Neuronal stem cell (in vitro differentiated cells): ENCODE measurements at regions not wholly inside any gene's neighbourhood (a gene's known extent, or its start where the extent isn't known, plus 50 kb on each side); places are given as distances from the start of the nearest gene placed in this dataset.

ENCODE experiments used
- DNase-seq: peaks from one replicate; pipeline ENCODE4 v3.0.0-alpha.2; 2013; ENCODE audit warnings: low spot score
- H2AFZ ChIP-seq: one replicate; pipeline ENCODE4 v1.6.1; 2013; ENCODE audit warnings: mild to moderate bottlenecking, low read length, inconsistent platforms
- H2AK5ac ChIP-seq: 2 replicates; pipeline ENCODE4 v1.6.1; 2013; ENCODE audit warnings: low read depth, mild to moderate bottlenecking, inconsistent platforms, low read length, moderate library complexity, mixed read lengths
- H2BK120ac ChIP-seq: 2 replicates; pipeline ENCODE4 v1.6.1; 2013; ENCODE audit warnings: low read depth, mild to moderate bottlenecking, inconsistent platforms, low read length, moderate library complexity, mixed read lengths
- H2BK12ac ChIP-seq: one replicate; pipeline ENCODE4 v1.6.1; 2013; ENCODE audit warnings: low read length, inconsistent platforms
- H2BK15ac ChIP-seq: 2 replicates; pipeline ENCODE4 v1.6.1; 2013; ENCODE audit warnings: mild to moderate bottlenecking, low read length, inconsistent platforms, mixed read lengths
- H2BK5ac ChIP-seq: one replicate; pipeline ENCODE4 v1.6.1; 2013; ENCODE audit warnings: inconsistent platforms, mild to moderate bottlenecking, low read length, moderate library complexity
- H3K14ac ChIP-seq: one replicate; pipeline ENCODE4 v1.6.1; 2013; ENCODE audit warnings: low read length, inconsistent platforms
- H3K18ac ChIP-seq: 2 replicates; pipeline ENCODE4 v1.6.1; 2013; ENCODE audit warnings: low read length, inconsistent platforms
- H3K23ac ChIP-seq: 2 replicates; pipeline ENCODE4 v1.6.1; 2013; ENCODE audit warnings: low read depth, mild to moderate bottlenecking, mixed read lengths, low read length, inconsistent platforms; ENCODE audit not compliant: poor library complexity
- H3K27ac ChIP-seq: replicated peaks from 3 replicates; pipeline ENCODE4 v1.5.1; 2013; ENCODE audit warnings: low read length, inconsistent platforms
- H3K27me3 ChIP-seq, 3 experiments: 2 replicates each; pipeline ENCODE4 v1.6.1; 2013; ENCODE audit warnings: low read length in 3 of 3, mild to moderate bottlenecking in 2 of 3, inconsistent platforms in 1 of 3, low read depth in 1 of 3, mixed read lengths in 1 of 3, moderate library complexity in 1 of 3; ENCODE audit not compliant: control insufficient read depth in 3 of 3, insufficient read depth in 3 of 3
- H3K36me3 ChIP-seq, 2 donors: replicated peaks in 1 of 2; 2 replicates each; pipeline ENCODE4 v1.6.1; 2013; ENCODE audit warnings: low read length in 2 of 2; ENCODE audit not compliant: control insufficient read depth in 2 of 2, insufficient read depth in 2 of 2
- H3K4ac ChIP-seq: 2 replicates; pipeline ENCODE4 v1.6.1; 2013; ENCODE audit warnings: inconsistent platforms, mild to moderate bottlenecking, low read length, moderate library complexity
- H3K4me1 ChIP-seq, 2 donors: 1 replicate in 1 of 2; 2 replicates in 1 of 2; pipeline ENCODE4 v1.6.1; 2013; ENCODE audit warnings: low read length in 2 of 2, low read depth in 1 of 2; ENCODE audit not compliant: control insufficient read depth in 2 of 2, insufficient read depth in 1 of 2
- H3K4me2 ChIP-seq: one replicate; pipeline ENCODE4 v1.6.1; 2013; ENCODE audit warnings: mild to moderate bottlenecking, low read length, inconsistent platforms; ENCODE audit not compliant: insufficient read depth, poor library complexity, severe bottlenecking
- H3K4me3 ChIP-seq, 2 donors: 2 replicates each; pipeline ENCODE4 v1.5.1; 2013; ENCODE audit warnings: low read length in 2 of 2, mild to moderate bottlenecking in 2 of 2, inconsistent platforms in 1 of 2, moderate library complexity in 1 of 2
- H3K79me1 ChIP-seq: one replicate; pipeline ENCODE4 v1.6.1; 2013; ENCODE audit warnings: low read depth, mild to moderate bottlenecking, inconsistent platforms, low read length, moderate library complexity
- H3K9ac ChIP-seq: one replicate; pipeline ENCODE4 v1.6.1; 2013; ENCODE audit warnings: mild to moderate bottlenecking, low read depth, low read length, inconsistent platforms; ENCODE audit not compliant: poor library complexity
- H3K9me3 ChIP-seq, 2 donors: replicated peaks in 1 of 2; 2 replicates each; pipeline versions ENCODE3 to v1.6.1; 2013; ENCODE audit warnings: low read length in 2 of 2, mild to moderate bottlenecking in 2 of 2, inconsistent platforms in 1 of 2, low read depth in 1 of 2, mixed read lengths in 1 of 2, moderate library complexity in 1 of 2; ENCODE audit not compliant: control insufficient read depth in 2 of 2, insufficient read depth in 1 of 2
- H4K8ac ChIP-seq: one replicate; pipeline ENCODE4 v1.6.1; 2013; ENCODE audit warnings: low read depth, mild to moderate bottlenecking, inconsistent platforms, low read length, moderate library complexity
- H4K91ac ChIP-seq: one replicate; pipeline ENCODE4 v1.6.1; 2013; ENCODE audit warnings: low read length, low read depth, mild to moderate bottlenecking, inconsistent platforms; ENCODE audit not compliant: poor library complexity
- WGBS, 2 donors: extraction: QIAGEN DNeasy Blood & Tissue Kit; methylation state at CpG; one replicate each; pipeline ENCODE4 v1.1.7; 2013; ENCODE audit warnings: missing lambda C conversion rate in 2 of 2, mixed read lengths in 1 of 2; ENCODE audit not compliant: insufficient read length in 2 of 2, insufficient replicate concordance in 1 of 2; ENCODE audit errors: extremely low coverage in 2 of 2; 5-methylcytosine and 5-hydroxymethylcytosine counted together

- Histone ChIP-seq H3K4me3 (no peak overlapping the region), H2AFZ (no peak overlapping the region), H3K27ac (no peak overlapping the region), H3K4ac (no peak overlapping the region), H2BK5ac (no peak overlapping the region), H3K27me3 (peaks cover 0 to 5% (median 0%) of the 10 kb centered on the region in 3 experiments), H3K18ac (no peak overlapping the region), H2BK120ac (no peak overlapping the region), H3K9ac (no peak overlapping the region), H2BK15ac (no peak overlapping the region), H2BK12ac (no peak overlapping the region), H3K79me1 (no peaks in the 10 kb centered on the region), H3K23ac (no peak overlapping the region), H4K91ac (no peak overlapping the region), H3K36me3 (no peaks in the 10 kb centered on the region), H3K14ac (no peak overlapping the region), H3K4me1 (no peaks in the 10 kb centered on the region), H2AK5ac (no peak overlapping the region), H4K8ac (no peak overlapping the region), H3K4me2 (no peak overlapping the region), H3K9me3 (no peaks in the 10 kb centered on the region)
- WGBS, 2 donors, result no CpG with 5 or more reads among the region's 9 CpGs
- DNase-seq, result no peak
Observed at GRCh38 chr13:97884707-97885468, 68.6 kb upstream of the IPO5 start.

DNA sequence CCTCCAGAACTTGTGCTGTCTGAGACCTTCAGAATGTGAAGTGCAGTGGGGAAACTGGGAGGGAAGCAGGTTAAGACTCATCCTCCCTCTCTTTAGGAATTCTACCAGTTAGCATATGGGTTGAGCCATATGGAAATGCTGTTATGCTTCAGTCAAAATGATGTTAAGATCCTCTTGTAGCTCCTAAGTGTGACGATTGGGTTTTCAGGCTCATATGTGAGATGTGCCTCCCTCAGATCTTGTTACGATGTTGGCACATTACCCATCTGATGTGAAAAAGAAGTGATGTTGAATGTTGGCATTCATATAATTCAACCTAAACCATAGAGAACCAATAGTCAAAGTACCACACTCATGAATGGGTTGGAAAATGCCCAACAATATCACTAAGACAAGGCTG lies 67.8 kb upstream of the IPO5 start:
- H3K4me1 ChIP-seq, result no peaks in the 10 kb centered on the region
- H3K36me3 ChIP-seq, result no peaks in the 10 kb centered on the region
- peaks cover 0 to 5% (median 0%) of the 10 kb centered on the region in 3 experiments for H3K27me3 ChIP-seq
- no peak overlapping the region for H2AK5ac ChIP-seq
- H2BK15ac ChIP-seq, result no peak overlapping the region
- no peak overlapping the region for H3K14ac ChIP-seq
- H3K4ac ChIP-seq, result no peak overlapping the region
- DNase-seq, result no peak
- WGBS, 2 donors, result no CpG with 5 or more reads among the region's 2 CpGs
- H3K4me2 ChIP-seq, result no peak overlapping the region
- no peak overlapping the region for H2BK120ac ChIP-seq
- H3K27ac ChIP-seq, result no peak overlapping the region
- no peak overlapping the region for H3K9ac ChIP-seq
- no peak overlapping the region for H2AFZ ChIP-seq
- no peak overlapping the region for H3K18ac ChIP-seq
- H4K91ac ChIP-seq, result no peak overlapping the region
- no peak overlapping the region for H2BK5ac ChIP-seq
- no peak overlapping the region for H3K4me3 ChIP-seq
- no peak overlapping the region for H3K23ac ChIP-seq
- H4K8ac ChIP-seq, result no peak overlapping the region
- H3K79me1 ChIP-seq, result no peaks in the 10 kb centered on the region
- no peaks in the 10 kb centered on the region for H3K9me3 ChIP-seq
- H2BK12ac ChIP-seq, result no peak overlapping the region

GRCh38 chr13:97889803-97890202 lies 63.7 kb upstream of the IPO5 start:
- no peaks in the 10 kb centered on the region for H3K4me1 ChIP-seq
- H3K36me3 ChIP-seq, result no peaks in the 10 kb centered on the region
- no peak overlapping the region for H3K4ac ChIP-seq
- no peak overlapping the region for H2BK15ac ChIP-seq
- H3K9ac ChIP-seq, result no peak overlapping the region
- no peak overlapping the region for H3K14ac ChIP-seq
- WGBS, 2 donors, result no CpG with 5 or more reads among the region's 1 CpG
- H2AK5ac ChIP-seq, result no peak overlapping the region
- H3K4me3 ChIP-seq, result no peak overlapping the region
- no peak overlapping the region for H2BK5ac ChIP-seq
- no peaks in the 10 kb centered on the region for H3K27me3 ChIP-seq
- H2BK120ac ChIP-seq, result no peak overlapping the region
- H3K23ac ChIP-seq, result no peak overlapping the region
- no peaks in the 10 kb centered on the region for H3K9me3 ChIP-seq
- no peak overlapping the region for H4K91ac ChIP-seq
- H3K79me1 ChIP-seq, result no peaks in the 10 kb centered on the region
- no peak overlapping the region for H2AFZ ChIP-seq
- no peak for DNase-seq
- H3K27ac ChIP-seq, result no peak overlapping the region
- no peak overlapping the region for H4K8ac ChIP-seq
- no peak overlapping the region for H2BK12ac ChIP-seq
- no peak overlapping the region for H3K4me2 ChIP-seq
- no peak overlapping the region for H3K18ac ChIP-seq

- Histone ChIP-seq H3K9ac (no peak overlapping the region), H3K27me3 (no peaks in the 10 kb centered on the region), H3K9me3 (no peaks in the 10 kb centered on the region), H2BK15ac (no peak overlapping the region), H3K23ac (no peak overlapping the region), H3K14ac (no peak overlapping the region), H3K36me3 (no peaks in the 10 kb centered on the region), H2BK5ac (no peak overlapping the region), H2AK5ac (no peak overlapping the region), H3K79me1 (no peaks in the 10 kb centered on the region), H4K8ac (no peak overlapping the region), H2AFZ (no peak overlapping the region), H3K4me3 (no peak overlapping the region), H2BK120ac (no peak overlapping the region), H3K18ac (no peak overlapping the region), H3K4me2 (no peak overlapping the region), H3K4ac (no peak overlapping the region), H4K91ac (no peak overlapping the region), H3K4me1 (no peaks in the 10 kb centered on the region), H2BK12ac (no peak overlapping the region), H3K27ac (no peak overlapping the region)
- no CpG with 5 or more reads among the region's 5 CpGs for WGBS, 2 donors
- DNase-seq, result no peak
Observed at GRCh38 chr13:97890573-97890972, 62.9 kb upstream of the IPO5 start.
